ENCODE measurements at regions not wholly inside any gene's neighbourhood (a gene's known extent, or its start where the extent isn't known, plus 50 kb on each side); places are given as distances from the start of the nearest gene placed in this dataset.
A peak's percentile ranks its signal among the peaks of the same experiment; 100 is the strongest.
"Not testable (repeated sequence)": the region's sequence is repeated elsewhere in the genome, so short reads cannot be mapped to it uniquely, and the experiment has no call there.

- no peak for DNase-seq (ENCODE audit: low read depth in 2 of 2)
Measured at GRCh38 chr14:106120101-106120500, 593.7 kb downstream of the TMEM121 start.

GRCh38 chr14:106129274-106129673, 602.9 kb downstream of the TMEM121 start:
- no peak for DNase-seq (ENCODE audit: low read depth in 2 of 2)

- not testable (repeated sequence) for DNase-seq (ENCODE audit: low read depth in 2 of 2)
Measured at GRCh38 chr14:106129904-106130661, 603.7 kb downstream of the TMEM121 start.

GRCh38 chr14:106133126-106133525, 606.7 kb downstream of the TMEM121 start:
- DNase-seq (ENCODE audit: low read depth in 2 of 2), result not testable (repeated sequence)

GRCh38 chr14:106134886-106135285, 608.5 kb downstream of the TMEM121 start:
- no peak for DNase-seq (ENCODE audit: low read depth in 2 of 2)

GRCh38 chr14:106141242-106142220, 615.1 kb downstream of the TMEM121 start:
- DNase-seq (ENCODE audit: low read depth in 2 of 2), result peak in 1 of 2 donors; percentile 38

- not testable (repeated sequence) for DNase-seq (ENCODE audit: low read depth in 2 of 2)
Measured at GRCh38 chr14:106145731-106146130, 619.3 kb downstream of the TMEM121 start.

GRCh38 chr14:106153362-106153955, 627.1 kb downstream of the TMEM121 start:
- peak; percentile 83 to 84 for DNase-seq (ENCODE audit: low read depth in 2 of 2)

GRCh38 chr14:106163316-106163715, 636.9 kb downstream of the TMEM121 start:
- no peak for DNase-seq (ENCODE audit: low read depth in 2 of 2)

- DNase-seq (ENCODE audit: low read depth in 2 of 2), result not testable (repeated sequence)
Measured at GRCh38 chr14:106163812-106164211, 637.4 kb downstream of the TMEM121 start.

- no peak for DNase-seq (ENCODE audit: low read depth in 2 of 2)
Measured at GRCh38 chr14:106166232-106166631, 639.8 kb downstream of the TMEM121 start.

- no peak for DNase-seq (ENCODE audit: low read depth in 2 of 2)
Measured at GRCh38 chr14:106166650-106167204, 640.3 kb downstream of the TMEM121 start.

GRCh38 chr14:106170163-106170658, 643.8 kb downstream of the TMEM121 start:
- peak; percentile 35 to 46 for DNase-seq (ENCODE audit: low read depth in 2 of 2)

- DNase-seq (ENCODE audit: low read depth in 2 of 2), result peak; percentile 14 to 50
Measured at GRCh38 chr14:106174206-106174605, 647.8 kb downstream of the TMEM121 start.

- DNase-seq (ENCODE audit: low read depth in 2 of 2), result not testable (repeated sequence)
Measured at GRCh38 chr14:106177266-106178246, 651.2 kb downstream of the TMEM121 start.

- no peak for DNase-seq (ENCODE audit: low read depth in 2 of 2)
Measured at GRCh38 chr14:106179761-106180160, 653.4 kb downstream of the TMEM121 start.

GRCh38 chr14:106184771-106185170, 658.4 kb downstream of the TMEM121 start:
- peak; percentile 21 to 41 for DNase-seq (ENCODE audit: low read depth in 2 of 2)

GRCh38 chr14:106185174-106185836, 658.9 kb downstream of the TMEM121 start:
- DNase-seq (ENCODE audit: low read depth in 2 of 2), result not testable (repeated sequence)

- peak; percentile 55 to 58 for DNase-seq (ENCODE audit: low read depth in 2 of 2)
Measured at GRCh38 chr14:106185837-106186233, 659.5 kb downstream of the TMEM121 start.

- no peak for DNase-seq (ENCODE audit: low read depth in 2 of 2)
Measured at GRCh38 chr14:106187216-106187615, 660.8 kb downstream of the TMEM121 start.
